ENCODE measurements at regions not wholly inside any gene's neighbourhood (a gene's known extent, or its start where the extent isn't known, plus 50 kb on each side); places are given as distances from the start of the nearest gene placed in this dataset.

- Histone ChIP-seq H3K36me3 (ENCODE audit: control insufficient read depth in 4 of 4, insufficient read depth in 3 of 4, low read depth in 1 of 4, low read length in 3 of 4) (no peaks in the 10 kb centered on the region), H3K9me3 (ENCODE audit: control insufficient read depth in 4 of 4, low read length in 3 of 4) (no peaks in the 10 kb centered on the region), H3K4me1 (ENCODE audit: control insufficient read depth in 4 of 4, insufficient read depth in 4 of 4, low read length in 3 of 4) (no peaks in the 10 kb centered on the region), H3K27ac (ENCODE audit: low read depth in 1 of 2, low read length in 2 of 2) (no peak overlapping the region), H3K4me3 (ENCODE audit: low read depth in 1 of 3, low read length in 3 of 3) (no peak overlapping the region), H3K9ac (ENCODE audit: low read depth in 1 of 2, low read length in 2 of 2) (no peak overlapping the region), H3K27me3 (ENCODE audit: control insufficient read depth in 4 of 4, insufficient read depth in 4 of 4, low read length in 3 of 4) (no peaks in the 10 kb centered on the region)
- 83% methylated on average over 1 of the region's 1 CpG for WGBS
- no peak for DNase-seq (ENCODE audit: low spot score)
- TF ChIP-seq TAF1 (conservative IDR thresholded peaks at IDR 0.05) (no peak), YY1 (IDR thresholded peaks at IDR 0.05) (no peak), NR2F2 (IDR thresholded peaks at IDR 0.05) (peak; percentile 62), HNF4A (conservative IDR thresholded peaks at IDR 0.05) (no peak), JUND (IDR thresholded peaks at IDR 0.05) (no peak), RXRA (IDR thresholded peaks at IDR 0.05) (peak in 1 of 2 donors; percentile 55), REST (IDR thresholded peaks at IDR 0.05) (no peak), RAD21 (IDR thresholded peaks at IDR 0.05) (no peak)
- TF ChIP-seq, protein P1, sequence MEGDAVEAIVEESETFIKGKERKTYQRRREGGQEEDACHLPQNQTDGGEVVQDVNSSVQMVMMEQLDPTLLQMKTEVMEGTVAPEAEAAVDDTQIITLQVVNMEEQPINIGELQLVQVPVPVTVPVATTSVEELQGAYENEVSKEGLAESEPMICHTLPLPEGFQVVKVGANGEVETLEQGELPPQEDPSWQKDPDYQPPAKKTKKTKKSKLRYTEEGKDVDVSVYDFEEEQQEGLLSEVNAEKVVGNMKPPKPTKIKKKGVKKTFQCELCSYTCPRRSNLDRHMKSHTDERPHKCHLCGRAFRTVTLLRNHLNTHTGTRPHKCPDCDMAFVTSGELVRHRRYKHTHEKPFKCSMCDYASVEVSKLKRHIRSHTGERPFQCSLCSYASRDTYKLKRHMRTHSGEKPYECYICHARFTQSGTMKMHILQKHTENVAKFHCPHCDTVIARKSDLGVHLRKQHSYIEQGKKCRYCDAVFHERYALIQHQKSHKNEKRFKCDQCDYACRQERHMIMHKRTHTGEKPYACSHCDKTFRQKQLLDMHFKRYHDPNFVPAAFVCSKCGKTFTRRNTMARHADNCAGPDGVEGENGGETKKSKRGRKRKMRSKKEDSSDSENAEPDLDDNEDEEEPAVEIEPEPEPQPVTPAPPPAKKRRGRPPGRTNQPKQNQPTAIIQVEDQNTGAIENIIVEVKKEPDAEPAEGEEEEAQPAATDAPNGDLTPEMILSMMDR (IDR thresholded peaks at IDR 0.05; ENCODE audit: low read depth, low read length, missing input control): no peak
These were observed 105.2 kb upstream of the PFKP start for GRCh38 chr10:2962194-2962593.

DNA sequence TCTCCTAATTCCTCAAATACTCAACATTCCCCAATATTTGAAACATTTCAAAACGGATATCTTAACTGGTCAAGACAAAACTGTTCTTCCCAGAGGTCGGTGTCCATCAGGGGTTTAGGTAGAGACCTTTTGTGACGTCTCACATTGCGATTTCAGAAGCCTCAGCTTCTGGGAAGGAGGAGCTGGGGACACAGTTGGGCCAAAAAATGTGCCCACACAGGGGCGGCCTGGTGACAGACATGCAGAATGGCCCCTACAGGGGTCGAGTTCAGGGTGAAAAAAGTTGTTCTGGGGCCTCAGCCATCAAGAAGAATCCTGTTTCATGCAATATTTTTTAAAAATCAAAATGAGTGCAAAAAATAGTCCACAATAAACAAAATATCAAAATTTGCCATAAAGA is 108.7 kb upstream of the PFKP start:
- TF ChIP-seq RXRA (IDR thresholded peaks at IDR 0.05) (no peak), YY1 (IDR thresholded peaks at IDR 0.05) (no peak), NR2F2 (IDR thresholded peaks at IDR 0.05) (peak; percentile 68), FOXA1 (IDR thresholded peaks at IDR 0.05) (no peak), HNF4A (conservative IDR thresholded peaks at IDR 0.05) (no peak), SP1 (IDR thresholded peaks at IDR 0.05) (no peak), GABPA (IDR thresholded peaks at IDR 0.05 in 1 of 2, conservative IDR thresholded peaks at IDR 0.05 in 1 of 2) (no peak)
- Histone ChIP-seq H3K27me3 (ENCODE audit: control insufficient read depth in 4 of 4, insufficient read depth in 4 of 4, low read length in 3 of 4) (no peaks in the 10 kb centered on the region), H3K27ac (ENCODE audit: low read depth in 1 of 2, low read length in 2 of 2) (no peak overlapping the region), H3K4me3 (ENCODE audit: low read depth in 1 of 3, low read length in 3 of 3) (no peak overlapping the region), H3K36me3 (ENCODE audit: control insufficient read depth in 4 of 4, insufficient read depth in 3 of 4, low read depth in 1 of 4, low read length in 3 of 4) (no peaks in the 10 kb centered on the region), H3K9ac (ENCODE audit: low read depth in 1 of 2, low read length in 2 of 2) (no peak overlapping the region), H3K9me3 (ENCODE audit: control insufficient read depth in 4 of 4, low read length in 3 of 4) (no peaks in the 10 kb centered on the region), H3K4me1 (ENCODE audit: control insufficient read depth in 4 of 4, insufficient read depth in 4 of 4, low read length in 3 of 4) (no peaks in the 10 kb centered on the region)
- DNase-seq (ENCODE audit: low spot score): no peak
- WGBS: 80% methylated on average over 6 of the region's 6 CpGs

DNA sequence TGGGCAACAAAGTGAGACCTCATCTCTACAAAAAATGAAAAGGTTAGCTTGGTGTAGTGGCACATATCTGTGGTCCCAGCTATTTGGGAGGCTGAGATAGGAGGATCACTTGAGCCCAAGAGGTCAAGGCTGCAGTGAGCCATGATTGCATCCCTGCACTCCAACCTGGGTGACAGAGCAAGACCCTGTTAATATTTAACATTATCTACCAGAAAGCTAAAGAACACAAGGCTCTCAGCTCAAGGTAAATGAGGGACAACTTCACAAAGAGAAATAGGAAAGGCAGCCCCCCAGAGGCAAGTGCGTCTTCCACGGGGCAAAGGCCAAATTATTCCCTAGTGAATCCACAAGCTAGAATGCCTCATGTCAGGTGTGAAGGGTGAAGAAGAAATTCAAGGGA is 109.6 kb upstream of the PFKP start:
- Histone ChIP-seq H3K27me3 (ENCODE audit: control insufficient read depth in 4 of 4, insufficient read depth in 4 of 4, low read length in 3 of 4) (no peaks in the 10 kb centered on the region), H3K4me3 (ENCODE audit: low read depth in 1 of 3, low read length in 3 of 3) (no peak overlapping the region), H3K27ac (ENCODE audit: low read depth in 1 of 2, low read length in 2 of 2) (no peak overlapping the region), H3K4me1 (ENCODE audit: control insufficient read depth in 4 of 4, insufficient read depth in 4 of 4, low read length in 3 of 4) (no peaks in the 10 kb centered on the region), H3K9ac (ENCODE audit: low read depth in 1 of 2, low read length in 2 of 2) (no peak overlapping the region), H3K9me3 (ENCODE audit: control insufficient read depth in 4 of 4, low read length in 3 of 4) (no peaks in the 10 kb centered on the region), H3K36me3 (ENCODE audit: control insufficient read depth in 4 of 4, insufficient read depth in 3 of 4, low read depth in 1 of 4, low read length in 3 of 4) (no peaks in the 10 kb centered on the region)
- TF ChIP-seq HNF4G (IDR thresholded peaks at IDR 0.05) (no peak), RXRA (IDR thresholded peaks at IDR 0.05) (peak in 1 of 2 donors; percentile 6), HNF4A (conservative IDR thresholded peaks at IDR 0.05) (peak; percentile 22 to 27)
- DNase-seq (ENCODE audit: low spot score): no peak
- WGBS: 38% methylated on average over 2 of the region's 2 CpGs
